Lower lobe of right lung (tissue), 2 donors: ENCODE measurements at regions not wholly inside any gene's neighbourhood (a gene's known extent, or its start where the extent isn't known, plus 50 kb on each side); places are given as distances from the start of the nearest gene placed in this dataset.
A peak's percentile ranks its signal among the peaks of the same experiment; 100 is the strongest.

Experiments used
- ATAC-seq, 2 donors: fragments of 200-7000 bp; cut with Tn5 transposase; one replicate each; pipeline ENCODE4 v1.9.1; 2020 to 2022; ENCODE audit warnings: mild to moderate bottlenecking in 2 of 2, moderate library complexity in 2 of 2
- DNase-seq: peaks from one replicate; pipeline ENCODE4 v3.0.0-alpha.2; 2020
- H3K27ac ChIP-seq: fragments of 200-600 bp; one replicate; pipeline ENCODE4 v1.8.0; 2022
- H3K27me3 ChIP-seq: fragments of 200-600 bp; one replicate; pipeline ENCODE4 v1.8.0; 2022; ENCODE audit warnings: low read depth
- H3K36me3 ChIP-seq: fragments of 200-600 bp; one replicate; pipeline ENCODE4 v1.8.0; 2022; ENCODE audit warnings: mild to moderate bottlenecking
- H3K4me1 ChIP-seq: fragments of 200-600 bp; one replicate; pipeline ENCODE4 v1.8.0; 2022
- H3K4me3 ChIP-seq: fragments of 200-600 bp; one replicate; pipeline ENCODE4 v1.8.0; 2022; ENCODE audit warnings: mild to moderate bottlenecking
- H3K9me3 ChIP-seq: fragments of 200-600 bp; one replicate; pipeline ENCODE4 v1.8.0; 2022
- CTCF ChIP-seq: fragments of 200-600 bp; IDR thresholded peaks from one replicate; pipeline ENCODE4 v1.8.0; 2022; ENCODE audit warnings: antibody characterized with exemption, mild to moderate bottlenecking
- intact Hi-C: fragments of 100-400 bp; cut with DNase I; formaldehyde crosslinking; loops from one replicate; pipeline ENCODE4 v1.11.0; 2022
- donor health status: DM: no; HTN: yes; CAD: no; lungs with severe emphysema.

- H3K4me1 ChIP-seq: no peaks in the 10 kb centered on the region
- no peaks in the 10 kb centered on the region for H3K9me3 ChIP-seq
- no peak overlapping the region for H3K4me3 ChIP-seq
- H3K27ac ChIP-seq: no peak overlapping the region
- H3K27me3 ChIP-seq: peaks cover 9% of the 10 kb centered on the region
- intact Hi-C loops: no loop called here
- DNase-seq: peak; percentile 24
- ATAC-seq: no peak
- H3K36me3 ChIP-seq: no peaks in the 10 kb centered on the region
- no peak for TF ChIP-seq CTCF
Measured at GRCh38 chr18:79583426-79583825, 96.2 kb upstream of the CTDP1 start.

- Histone ChIP-seq H3K36me3 (no peaks in the 10 kb centered on the region), H3K4me3 (no peak overlapping the region), H3K27me3 (peaks cover 9% of the 10 kb centered on the region), H3K27ac (no peak overlapping the region), H3K4me1 (no peaks in the 10 kb centered on the region), H3K9me3 (no peaks in the 10 kb centered on the region)
- no peak for TF ChIP-seq CTCF
- DNase-seq: peak; percentile 41
- no peak for ATAC-seq
- intact Hi-C loops: no loop called here
Measured at GRCh38 chr18:79583984-79584401, 95.6 kb upstream of the CTDP1 start.

- Histone ChIP-seq H3K9me3 (no peaks in the 10 kb centered on the region), H3K4me1 (peaks cover under 1% of the 10 kb centered on the region), H3K27ac (no peak overlapping the region), H3K36me3 (no peaks in the 10 kb centered on the region), H3K27me3 (peaks cover 9% of the 10 kb centered on the region), H3K4me3 (no peak overlapping the region)
- ATAC-seq (no peak), DNase-seq (peak; percentile 38)
- intact Hi-C loops: no loop called here
- TF ChIP-seq CTCF: no peak
Measured at GRCh38 chr18:79584491-79585394, 94.9 kb upstream of the CTDP1 start.

GRCh38 chr18:79585395-79586370 lies 93.9 kb upstream of the CTDP1 start:
- DNase-seq: peak; percentile 24
- no peak for TF ChIP-seq CTCF
- ATAC-seq: no peak
- H3K4me3 ChIP-seq: no peak overlapping the region
- H3K4me1 ChIP-seq: peaks cover 6% of the 10 kb centered on the region
- H3K9me3 ChIP-seq: no peaks in the 10 kb centered on the region
- no peaks in the 10 kb centered on the region for H3K36me3 ChIP-seq
- H3K27ac ChIP-seq: no peak overlapping the region
- intact Hi-C loops: no loop called here
- H3K27me3 ChIP-seq: peaks cover 9% of the 10 kb centered on the region

GRCh38 chr18:79586436-79587225 lies 93.0 kb upstream of the CTDP1 start:
- Histone ChIP-seq H3K9me3 (no peaks in the 10 kb centered on the region), H3K36me3 (no peaks in the 10 kb centered on the region), H3K4me1 (peaks cover 6% of the 10 kb centered on the region), H3K4me3 (no peak overlapping the region), H3K27ac (no peak overlapping the region), H3K27me3 (peaks cover 9% of the 10 kb centered on the region)
- peak; percentile 39 for DNase-seq
- intact Hi-C loops: no loop called here
- no peak for TF ChIP-seq CTCF
- peak in 1 of 2 donors; percentile 4 for ATAC-seq
